Lower lobe of right lung (tissue), 2 donors: ENCODE measurements at regions not wholly inside any gene's neighbourhood (a gene's known extent, or its start where the extent isn't known, plus 50 kb on each side); places are given as distances from the start of the nearest gene placed in this dataset.

Experiments used
- ATAC-seq, 2 donors: fragments of 200-7000 bp; cut with Tn5 transposase; one replicate each; pipeline ENCODE4 v1.9.1; 2020 to 2022; ENCODE audit warnings: mild to moderate bottlenecking in 2 of 2, moderate library complexity in 2 of 2
- DNase-seq: peaks from one replicate; pipeline ENCODE4 v3.0.0-alpha.2; 2020
- H3K27ac ChIP-seq: fragments of 200-600 bp; one replicate; pipeline ENCODE4 v1.8.0; 2022
- H3K27me3 ChIP-seq: fragments of 200-600 bp; one replicate; pipeline ENCODE4 v1.8.0; 2022; ENCODE audit warnings: low read depth
- H3K36me3 ChIP-seq: fragments of 200-600 bp; one replicate; pipeline ENCODE4 v1.8.0; 2022; ENCODE audit warnings: mild to moderate bottlenecking
- H3K4me1 ChIP-seq: fragments of 200-600 bp; one replicate; pipeline ENCODE4 v1.8.0; 2022
- H3K4me3 ChIP-seq: fragments of 200-600 bp; one replicate; pipeline ENCODE4 v1.8.0; 2022; ENCODE audit warnings: mild to moderate bottlenecking
- H3K9me3 ChIP-seq: fragments of 200-600 bp; one replicate; pipeline ENCODE4 v1.8.0; 2022
- intact Hi-C: fragments of 100-400 bp; cut with DNase I; formaldehyde crosslinking; loops from one replicate; pipeline ENCODE4 v1.11.0; 2022
- TF ChIP-seq, protein P1 (sequence below): fragments of 200-600 bp; IDR thresholded peaks from one replicate; pipeline ENCODE4 v1.8.0; 2022; ENCODE audit warnings: antibody characterized with exemption, mild to moderate bottlenecking
- donor health status: DM: no; HTN: yes; CAD: no; lungs with severe emphysema.

DNA sequence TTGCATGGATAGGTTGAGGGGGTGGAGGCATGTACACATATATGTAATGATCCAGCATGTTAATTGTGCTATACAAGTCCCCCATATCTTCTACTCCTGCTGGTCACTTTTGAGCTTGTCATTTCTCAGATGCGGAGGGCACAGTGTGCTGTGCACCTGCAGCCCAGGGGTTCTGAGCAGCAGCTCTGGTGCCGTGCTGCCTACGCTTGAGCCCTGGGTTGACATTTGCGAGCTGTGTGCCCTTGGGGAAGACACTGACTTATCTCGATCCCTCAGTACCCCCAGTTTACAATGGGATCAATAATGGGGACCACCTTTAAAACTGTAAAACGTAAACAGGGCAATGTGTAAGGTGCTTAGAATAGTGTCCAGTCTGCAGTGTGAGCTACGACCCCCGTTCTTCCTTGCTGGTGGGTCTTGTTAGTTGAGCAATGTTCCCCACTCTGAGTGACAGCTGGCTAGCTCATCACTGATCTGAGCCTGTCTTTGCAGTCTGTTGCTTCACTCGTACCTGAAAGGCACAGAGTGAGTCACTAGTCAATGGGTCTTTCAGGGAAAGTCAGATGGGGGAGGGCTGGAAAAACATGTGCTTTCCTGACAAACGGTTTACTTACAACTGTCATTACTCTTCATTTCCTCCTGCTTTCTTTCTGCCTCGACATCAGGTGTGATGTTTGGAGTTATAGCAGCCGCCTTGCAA, 91.7 kb downstream of the SLC2A10 start:
- no peak overlapping the region for H3K27ac ChIP-seq
- no peak for DNase-seq
- H3K9me3 ChIP-seq = no peaks in the 10 kb centered on the region
- H3K27me3 ChIP-seq = peaks cover 4% of the 10 kb centered on the region
- no peaks in the 10 kb centered on the region for H3K4me1 ChIP-seq
- TF ChIP-seq, protein P1, sequence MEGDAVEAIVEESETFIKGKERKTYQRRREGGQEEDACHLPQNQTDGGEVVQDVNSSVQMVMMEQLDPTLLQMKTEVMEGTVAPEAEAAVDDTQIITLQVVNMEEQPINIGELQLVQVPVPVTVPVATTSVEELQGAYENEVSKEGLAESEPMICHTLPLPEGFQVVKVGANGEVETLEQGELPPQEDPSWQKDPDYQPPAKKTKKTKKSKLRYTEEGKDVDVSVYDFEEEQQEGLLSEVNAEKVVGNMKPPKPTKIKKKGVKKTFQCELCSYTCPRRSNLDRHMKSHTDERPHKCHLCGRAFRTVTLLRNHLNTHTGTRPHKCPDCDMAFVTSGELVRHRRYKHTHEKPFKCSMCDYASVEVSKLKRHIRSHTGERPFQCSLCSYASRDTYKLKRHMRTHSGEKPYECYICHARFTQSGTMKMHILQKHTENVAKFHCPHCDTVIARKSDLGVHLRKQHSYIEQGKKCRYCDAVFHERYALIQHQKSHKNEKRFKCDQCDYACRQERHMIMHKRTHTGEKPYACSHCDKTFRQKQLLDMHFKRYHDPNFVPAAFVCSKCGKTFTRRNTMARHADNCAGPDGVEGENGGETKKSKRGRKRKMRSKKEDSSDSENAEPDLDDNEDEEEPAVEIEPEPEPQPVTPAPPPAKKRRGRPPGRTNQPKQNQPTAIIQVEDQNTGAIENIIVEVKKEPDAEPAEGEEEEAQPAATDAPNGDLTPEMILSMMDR = no peak
- no peaks in the 10 kb centered on the region for H3K36me3 ChIP-seq
- intact Hi-C loops = no loop called here
- ATAC-seq = no peak
- no peak overlapping the region for H3K4me3 ChIP-seq

DNA sequence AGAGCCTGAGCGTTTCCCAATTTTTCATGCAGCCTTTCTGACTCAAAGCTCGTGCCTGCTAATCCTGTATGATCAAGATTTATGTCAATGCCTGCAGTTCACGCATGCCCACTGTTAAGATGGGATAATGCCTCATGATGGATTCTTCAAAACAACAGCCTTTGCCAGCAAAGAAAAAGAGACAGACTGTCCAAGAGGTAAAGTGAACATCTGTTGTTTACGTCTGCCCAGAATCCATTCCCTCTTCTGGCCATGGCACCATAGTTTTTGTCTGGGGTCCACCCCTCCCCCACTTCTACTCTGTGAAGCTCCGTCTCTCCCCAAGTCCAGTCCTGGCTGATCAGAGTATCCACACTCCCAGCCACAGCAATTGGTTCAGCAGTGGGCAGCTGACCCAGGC, 91.9 kb upstream of the EYA2 start:
- Histone ChIP-seq H3K9me3 (no peaks in the 10 kb centered on the region), H3K36me3 (no peaks in the 10 kb centered on the region), H3K4me3 (no peak overlapping the region), H3K27ac (no peak overlapping the region), H3K4me1 (no peaks in the 10 kb centered on the region), H3K27me3 (peaks cover 4% of the 10 kb centered on the region)
- TF ChIP-seq, protein P1 = no peak
- intact Hi-C loops = no loop called here
- DNase-seq = no peak
- no peak for ATAC-seq

DNA sequence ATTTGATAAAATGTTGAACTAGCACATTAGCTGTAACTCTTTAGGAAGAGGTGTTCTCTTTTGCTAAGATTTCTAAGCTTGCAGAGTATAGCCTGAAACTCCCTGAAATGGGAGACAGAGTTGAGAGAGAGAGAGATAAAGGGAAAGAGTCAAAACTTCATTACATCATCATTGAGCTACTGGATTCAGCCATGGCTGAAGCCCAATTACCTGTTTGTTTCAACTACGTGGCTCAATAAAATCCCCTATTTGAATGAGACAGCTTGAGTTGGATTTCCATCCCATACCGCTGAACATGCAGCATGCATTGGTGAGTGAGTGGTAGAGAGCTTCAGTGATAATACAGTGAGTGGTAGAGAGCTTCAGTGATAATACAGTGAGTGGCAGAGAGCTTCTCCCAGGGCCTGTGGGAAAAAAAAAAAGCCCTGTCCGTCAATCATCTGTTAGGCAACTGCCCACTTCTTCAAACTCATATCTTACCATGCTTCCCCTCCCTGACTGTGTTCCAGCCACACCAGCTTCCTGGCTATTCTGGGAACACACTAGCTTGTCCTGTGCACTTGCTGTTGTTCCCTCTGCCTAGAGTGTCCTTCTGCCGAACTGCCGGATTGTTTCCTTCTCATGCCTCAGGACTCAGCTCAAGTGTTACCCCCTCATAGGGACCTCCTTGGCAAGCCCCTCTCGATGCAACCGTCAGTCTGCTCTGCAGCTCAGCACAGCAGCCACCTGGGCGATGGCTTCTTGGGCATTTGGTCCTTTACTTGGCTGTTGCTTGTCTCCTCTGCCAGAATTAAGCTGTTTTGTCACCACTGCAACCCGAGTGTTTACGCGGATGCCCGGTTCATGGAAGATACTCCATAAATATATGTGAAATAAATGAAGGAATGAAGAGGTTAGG, 91.3 kb upstream of the EYA2 start:
- intact Hi-C loops = no loop called here
- TF ChIP-seq, protein P1 = no peak
- ATAC-seq (peak in 1 of 2 donors; percentile 59), DNase-seq (no peak)
- peaks cover 4% of the 10 kb centered on the region for H3K27me3 ChIP-seq
- no peaks in the 10 kb centered on the region for H3K4me1 ChIP-seq
- no peak overlapping the region for H3K4me3 ChIP-seq
- H3K36me3 ChIP-seq = no peaks in the 10 kb centered on the region
- no peaks in the 10 kb centered on the region for H3K9me3 ChIP-seq
- no peak overlapping the region for H3K27ac ChIP-seq

DNA sequence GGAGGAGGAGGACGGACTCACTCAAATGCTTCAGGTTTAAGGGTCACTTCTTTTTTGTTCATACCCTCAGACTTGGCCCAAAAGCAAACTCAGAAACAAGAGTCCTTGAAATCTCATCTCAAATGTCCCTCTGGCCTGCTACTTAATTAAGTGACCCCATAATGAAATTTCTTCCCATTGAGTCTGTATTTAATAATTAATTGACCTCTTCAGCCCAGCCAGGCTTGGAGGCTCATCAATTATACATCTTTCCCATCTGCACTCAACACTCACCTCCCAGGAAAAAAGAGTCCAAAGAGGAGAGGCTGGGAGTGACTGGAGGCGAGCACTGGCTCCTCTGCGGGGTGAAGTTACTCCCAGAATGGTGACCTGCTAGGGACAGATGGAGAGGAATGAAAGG, 90.5 kb upstream of the EYA2 start:
- TF ChIP-seq, protein P1 = no peak
- ATAC-seq = no peak

DNA sequence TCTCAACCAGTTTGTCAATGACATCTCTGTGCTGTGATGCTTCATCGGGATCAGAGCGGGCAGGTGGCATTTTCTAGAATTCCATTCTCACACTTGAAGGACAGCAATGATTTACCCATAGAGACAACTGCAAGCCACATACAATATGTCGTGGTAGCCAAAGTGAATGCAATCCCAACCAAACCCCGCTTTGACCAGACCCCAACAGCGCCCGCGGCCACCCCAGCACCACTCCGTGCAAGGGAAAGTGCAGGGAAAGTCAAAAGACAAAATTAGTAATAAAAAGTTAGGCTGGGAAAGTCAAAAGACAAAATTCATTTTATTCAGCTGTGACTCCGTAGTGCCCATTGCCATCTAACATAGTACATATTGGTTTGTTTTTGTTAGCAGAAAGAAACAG, 88.8 kb upstream of the EYA2 start:
- H3K9me3 ChIP-seq = no peaks in the 10 kb centered on the region
- TF ChIP-seq, protein P1 = no peak
- H3K36me3 ChIP-seq = no peaks in the 10 kb centered on the region
- H3K4me1 ChIP-seq = no peaks in the 10 kb centered on the region
- peaks cover 13% of the 10 kb centered on the region for H3K27me3 ChIP-seq
- intact Hi-C loops = no loop called here
- no peak overlapping the region for H3K4me3 ChIP-seq
- no peak for DNase-seq
- no peak overlapping the region for H3K27ac ChIP-seq
- no peak for ATAC-seq

More for the DNA sequence above, 90.5 kb upstream of the EYA2 start:
- Histone ChIP-seq H3K27me3 (peaks cover 4% of the 10 kb centered on the region), H3K4me3 (no peak overlapping the region), H3K36me3 (no peaks in the 10 kb centered on the region), H3K27ac (no peak overlapping the region), H3K4me1 (no peaks in the 10 kb centered on the region), H3K9me3 (no peaks in the 10 kb centered on the region)
- intact Hi-C loops = no loop called here
- DNase-seq = no peak
